ENCODE measurements at regions not wholly inside any gene's neighbourhood (a gene's known extent, or its start where the extent isn't known, plus 50 kb on each side); places are given as distances from the start of the nearest gene placed in this dataset.

- TF ChIP-seq ELF4 (IDR thresholded peaks at IDR 0.05) (no peak), L3MBTL2 (conservative IDR thresholded peaks at IDR 0.05) (no peak), SUZ12 (IDR thresholded peaks at IDR 0.05) (no peak), SP1 (IDR thresholded peaks at IDR 0.05) (no peak), TARDBP (IDR thresholded peaks at IDR 0.05) (no peak), ZNF384 (IDR thresholded peaks at IDR 0.05) (no peak), FOXM1 (IDR thresholded peaks at IDR 0.05; ENCODE audit: borderline replicate concordance) (no peak), BHLHE40 (IDR thresholded peaks at IDR 0.05; ENCODE audit: borderline replicate concordance) (no peak), NFRKB (IDR thresholded peaks at IDR 0.05) (no peak), PKNOX1 (IDR thresholded peaks at IDR 0.05) (no peak), LEF1 (IDR thresholded peaks at IDR 0.05; ENCODE audit: borderline replicate concordance) (no peak), FOXA1 (IDR thresholded peaks at IDR 0.05) (no peak), FOXK2 (IDR thresholded peaks at IDR 0.05) (no peak)
Observed at GRCh38 chr6:165920896-165921671, 246.6 kb downstream of the TBXT start.

All from HEK293T (cell line).